Neutrophil (primary cell): ENCODE measurements at regions not wholly inside any gene's neighbourhood (a gene's known extent, or its start where the extent isn't known, plus 50 kb on each side); places are given as distances from the start of the nearest gene placed in this dataset.

Source experiments
- H3K27ac ChIP-seq: fragments of 200-600 bp; sonication (generic); 2 replicates; pipeline ENCODE4 v1.5.1; 2016; ENCODE audit warnings: mild to moderate bottlenecking, moderate library complexity
- H3K27me3 ChIP-seq: fragments of 200-600 bp; sonication (generic); 2 replicates; pipeline ENCODE4 v1.6.0; 2016; ENCODE audit warnings: mild to moderate bottlenecking
- H3K36me3 ChIP-seq: fragments of 200-600 bp; sonication (generic); 2 replicates; pipeline ENCODE4 v1.5.1; 2017
- H3K4me1 ChIP-seq, 2 experiments: fragments of 200-600 bp in 1 of 2; sonication (generic) in 1 of 2; 1 replicate in 1 of 2; 2 replicates in 1 of 2; pipeline versions ENCODE4 v1.5.1 to v1.6.1; 2013 to 2016; ENCODE audit warnings: low read depth in 1 of 2, low read length in 1 of 2, mild to moderate bottlenecking in 1 of 2, moderate library complexity in 1 of 2; ENCODE audit not compliant: control insufficient read depth in 1 of 2, insufficient read depth in 1 of 2
- H3K4me3 ChIP-seq, 2 experiments: fragments of 200-600 bp in 1 of 2; sonication (generic) in 1 of 2; 1 replicate in 1 of 2; 2 replicates in 1 of 2; pipeline ENCODE4 v1.5.1; 2013 to 2016; ENCODE audit warnings: low read depth in 1 of 2, low read length in 1 of 2, mild to moderate bottlenecking in 1 of 2, moderate library complexity in 1 of 2
- H3K9me3 ChIP-seq: fragments of 200-600 bp; sonication (generic); 2 replicates; pipeline ENCODE4 v1.5.1; 2016
- CTCF ChIP-seq: fragments of 200-600 bp; sonication (generic); IDR thresholded peaks from 2 replicates; pipeline ENCODE4 v1.5.1; 2016; ENCODE audit warnings: antibody characterized with exemption

GRCh38 chr6:3908223-3908622, 59.0 kb downstream of the FAM50B start:
- Histone ChIP-seq H3K9me3 (no peaks in the 10 kb centered on the region), H3K4me3 (no peak overlapping the region), H3K4me1 (no peaks in the 10 kb centered on the region), H3K27ac (no peak overlapping the region), H3K36me3 (no peaks in the 10 kb centered on the region), H3K27me3 (peaks cover 9% of the 10 kb centered on the region)
- no peak for TF ChIP-seq CTCF

GRCh38 chr6:3908961-3909360, 59.8 kb downstream of the FAM50B start:
- no peaks in the 10 kb centered on the region for H3K4me1 ChIP-seq
- H3K9me3 ChIP-seq: no peaks in the 10 kb centered on the region
- peaks cover 12% of the 10 kb centered on the region for H3K27me3 ChIP-seq
- no peak overlapping the region for H3K4me3 ChIP-seq
- TF ChIP-seq CTCF: no peak
- H3K36me3 ChIP-seq: no peaks in the 10 kb centered on the region
- no peak overlapping the region for H3K27ac ChIP-seq

- Histone ChIP-seq H3K27me3 (peaks cover 12% of the 10 kb centered on the region), H3K9me3 (no peaks in the 10 kb centered on the region), H3K27ac (no peak overlapping the region), H3K4me1 (no peaks in the 10 kb centered on the region), H3K36me3 (no peaks in the 10 kb centered on the region), H3K4me3 (no peak overlapping the region)
- TF ChIP-seq CTCF: no peak
Measured at GRCh38 chr6:3910106-3910663, 61.0 kb downstream of the FAM50B start.

- no peak overlapping the region for H3K4me3 ChIP-seq
- no peaks in the 10 kb centered on the region for H3K4me1 ChIP-seq
- H3K27me3 ChIP-seq: peaks cover 12% of the 10 kb centered on the region
- no peaks in the 10 kb centered on the region for H3K36me3 ChIP-seq
- H3K9me3 ChIP-seq: no peaks in the 10 kb centered on the region
- TF ChIP-seq CTCF: no peak
- H3K27ac ChIP-seq: no peak overlapping the region
Measured at GRCh38 chr6:3911130-3911529, 62.0 kb downstream of the FAM50B start.

GRCh38 chr6:3911614-3912336, 62.6 kb downstream of the FAM50B start:
- H3K4me1 ChIP-seq: no peaks in the 10 kb centered on the region
- H3K9me3 ChIP-seq: no peaks in the 10 kb centered on the region
- H3K4me3 ChIP-seq: no peak overlapping the region
- TF ChIP-seq CTCF: no peak
- peaks cover 15% of the 10 kb centered on the region for H3K27me3 ChIP-seq
- no peaks in the 10 kb centered on the region for H3K36me3 ChIP-seq
- no peak overlapping the region for H3K27ac ChIP-seq
